WERI-Rb-1 (cell line): ENCODE measurements at regions not wholly inside any gene's neighbourhood (a gene's known extent, or its start where the extent isn't known, plus 50 kb on each side); places are given as distances from the start of the nearest gene placed in this dataset.

Experiments used
- DNase-seq: peaks from one replicate; pipeline ENCODE4 v3.0.0-alpha.2; 2020
- H3K27ac ChIP-seq: fragments of 250-450 bp; sonication (Bioruptor Pico); 2 replicates; pipeline ENCODE4 v1.5.1; 2020; ENCODE audit warnings: mild to moderate bottlenecking, moderate library complexity
- H3K27me3 ChIP-seq: fragments of 250-450 bp; sonication (Bioruptor Pico); 2 replicates; pipeline ENCODE4 v1.5.1; 2021; ENCODE audit warnings: mild to moderate bottlenecking, low read depth, moderate library complexity; ENCODE audit not compliant: insufficient read depth, severe bottlenecking
- H3K36me3 ChIP-seq: fragments of 250-450 bp; sonication (Bioruptor Pico); 2 replicates; pipeline ENCODE4 v1.5.1; 2020; ENCODE audit warnings: mild to moderate bottlenecking, moderate library complexity
- H3K4me3 ChIP-seq: 2 replicates; pipeline ENCODE4 v1.5.1; 2011; ENCODE audit warnings: low read depth, mild to moderate bottlenecking, control low read depth, low read length
- H3K9me3 ChIP-seq: fragments of 250-450 bp; sonication (Bioruptor Pico); 2 replicates; pipeline ENCODE4 v1.5.1; 2021; ENCODE audit warnings: mild to moderate bottlenecking, moderate library complexity; ENCODE audit not compliant: severe bottlenecking
- CTCF ChIP-seq: IDR thresholded peaks from 2 replicates; pipeline ENCODE4 v1.5.1; 2011; ENCODE audit warnings: low read depth, mild to moderate bottlenecking, control low read depth, inconsistent platforms, low read length

GRCh38 chr17:70241071-70241470 is 71.7 kb downstream of the KCNJ2 start:
- Histone ChIP-seq H3K4me3 (no peak overlapping the region), H3K27me3 (no peaks in the 10 kb centered on the region), H3K27ac (no peak overlapping the region), H3K9me3 (no peaks in the 10 kb centered on the region), H3K36me3 (no peaks in the 10 kb centered on the region)
- TF ChIP-seq CTCF: no peak
- DNase-seq: no peak

- TF ChIP-seq CTCF: no peak
- peaks cover 4% of the 10 kb centered on the region for H3K9me3 ChIP-seq
- DNase-seq: no peak
- H3K27ac ChIP-seq: no peak overlapping the region
- H3K27me3 ChIP-seq: no peaks in the 10 kb centered on the region
- no peak overlapping the region for H3K4me3 ChIP-seq
- H3K36me3 ChIP-seq: no peaks in the 10 kb centered on the region
Measured at GRCh38 chr17:70242781-70243437, 73.6 kb downstream of the KCNJ2 start.

- DNase-seq: no peak
- no peak for TF ChIP-seq CTCF
- peaks cover 7% of the 10 kb centered on the region for H3K9me3 ChIP-seq
- H3K27ac ChIP-seq: no peak overlapping the region
- no peaks in the 10 kb centered on the region for H3K27me3 ChIP-seq
- no peaks in the 10 kb centered on the region for H3K36me3 ChIP-seq
- H3K4me3 ChIP-seq: no peak overlapping the region
Measured at GRCh38 chr17:70251706-70252105, 82.4 kb downstream of the KCNJ2 start.

GRCh38 chr17:70254735-70255460 is 85.6 kb downstream of the KCNJ2 start:
- no peak for TF ChIP-seq CTCF
- Histone ChIP-seq H3K27me3 (no peaks in the 10 kb centered on the region), H3K4me3 (no peak overlapping the region), H3K27ac (no peak overlapping the region), H3K9me3 (no peaks in the 10 kb centered on the region), H3K36me3 (no peaks in the 10 kb centered on the region)
- DNase-seq: no peak

GRCh38 chr17:70256751-70257150 is 87.4 kb downstream of the KCNJ2 start:
- no peak for DNase-seq
- Histone ChIP-seq H3K4me3 (no peak overlapping the region), H3K27me3 (no peaks in the 10 kb centered on the region), H3K27ac (no peak overlapping the region), H3K9me3 (no peaks in the 10 kb centered on the region), H3K36me3 (no peaks in the 10 kb centered on the region)
- TF ChIP-seq CTCF: no peak
